ENCODE measurements at regions not wholly inside any gene's neighbourhood (a gene's known extent, or its start where the extent isn't known, plus 50 kb on each side); places are given as distances from the start of the nearest gene placed in this dataset.

- TF ChIP-seq HDAC2 (IDR thresholded peaks at IDR 0.05; ENCODE audit: borderline replicate concordance in 1 of 2, low read depth in 2 of 2, low read length in 2 of 2) (no peak), CTCF (IDR thresholded peaks at IDR 0.05; ENCODE audit: control extremely low read depth in 1 of 3, insufficient read depth in 1 of 3, low read depth in 1 of 3, low read length in 3 of 3) (no peak), SP1 (IDR thresholded peaks at IDR 0.05; ENCODE audit: low read depth, low read length) (no peak)
These were observed 116.2 kb downstream of the LCA5 start for GRCh38 chr6:79421001-79421411.
